ENCODE measurements at regions not wholly inside any gene's neighbourhood (a gene's known extent, or its start where the extent isn't known, plus 50 kb on each side); places are given as distances from the start of the nearest gene placed in this dataset.

GRCh38 chr1:213331631-213332175, 280.7 kb downstream of the RPS6KC1 start:
- CTCF ChIA-PET = no interaction called here
- TF ChIP-seq HDGF (IDR thresholded peaks at IDR 0.05; ENCODE audit: borderline replicate concordance) = no peak
- DNase-seq (ENCODE audit: extremely low spot score) = no peak
- POLR2A ChIA-PET = no interaction called here

- POLR2A ChIA-PET = no interaction called here
- no peak for TF ChIP-seq TARDBP (IDR thresholded peaks at IDR 0.05)
- TF ChIP-seq ZNF384 (IDR thresholded peaks at IDR 0.05) = no peak
- TF ChIP-seq NFRKB (IDR thresholded peaks at IDR 0.05) = no peak
- TF ChIP-seq LEF1 (IDR thresholded peaks at IDR 0.05; ENCODE audit: borderline replicate concordance) = no peak
- no peak for TF ChIP-seq ARNT (IDR thresholded peaks at IDR 0.05)
- TF ChIP-seq SP1 (IDR thresholded peaks at IDR 0.05) = no peak
- TF ChIP-seq BHLHE40 (IDR thresholded peaks at IDR 0.05; ENCODE audit: borderline replicate concordance) = no peak
- no peak for TF ChIP-seq CTBP1 (IDR thresholded peaks at IDR 0.05; ENCODE audit: borderline replicate concordance)
- no peak for TF ChIP-seq FOXA1 (IDR thresholded peaks at IDR 0.05)
- no peak for TF ChIP-seq SUZ12 (IDR thresholded peaks at IDR 0.05)
- TF ChIP-seq L3MBTL2 (conservative IDR thresholded peaks at IDR 0.05) = no peak
- TF ChIP-seq HDGF (IDR thresholded peaks at IDR 0.05; ENCODE audit: borderline replicate concordance) = no peak
- TF ChIP-seq FOXK2 (IDR thresholded peaks at IDR 0.05) = no peak
- no peak for TF ChIP-seq PKNOX1 (IDR thresholded peaks at IDR 0.05)
- no peak for TF ChIP-seq ELF4 (IDR thresholded peaks at IDR 0.05)
- no peak for TF ChIP-seq FOXM1 (IDR thresholded peaks at IDR 0.05; ENCODE audit: borderline replicate concordance)
- CTCF ChIA-PET = no interaction called here
Observed at GRCh38 chr1:213332491-213332890, 281.4 kb downstream of the RPS6KC1 start.

GRCh38 chr1:213333121-213333520, 282.1 kb downstream of the RPS6KC1 start:
- TF ChIP-seq LEF1 (IDR thresholded peaks at IDR 0.05; ENCODE audit: borderline replicate concordance) (no peak), ZNF384 (IDR thresholded peaks at IDR 0.05) (no peak), SP1 (IDR thresholded peaks at IDR 0.05) (no peak), TARDBP (IDR thresholded peaks at IDR 0.05) (no peak), ELF4 (IDR thresholded peaks at IDR 0.05) (no peak), L3MBTL2 (conservative IDR thresholded peaks at IDR 0.05) (no peak), FOXK2 (IDR thresholded peaks at IDR 0.05) (no peak), SUZ12 (IDR thresholded peaks at IDR 0.05) (no peak), HDGF (IDR thresholded peaks at IDR 0.05; ENCODE audit: borderline replicate concordance) (no peak), BHLHE40 (IDR thresholded peaks at IDR 0.05; ENCODE audit: borderline replicate concordance) (no peak), CTBP1 (IDR thresholded peaks at IDR 0.05; ENCODE audit: borderline replicate concordance) (no peak), NFRKB (IDR thresholded peaks at IDR 0.05) (no peak), ARNT (IDR thresholded peaks at IDR 0.05) (no peak), FOXA1 (IDR thresholded peaks at IDR 0.05) (no peak), FOXM1 (IDR thresholded peaks at IDR 0.05; ENCODE audit: borderline replicate concordance) (no peak), PKNOX1 (IDR thresholded peaks at IDR 0.05) (no peak)
- ChIA-PET CTCF (no interaction called here), POLR2A (no interaction called here)
- DNase-seq (ENCODE audit: extremely low spot score) = no peak

More at GRCh38 chr1:213332491-213332890, 281.4 kb downstream of the RPS6KC1 start:
- DNase-seq (ENCODE audit: extremely low spot score) = no peak

DNA sequence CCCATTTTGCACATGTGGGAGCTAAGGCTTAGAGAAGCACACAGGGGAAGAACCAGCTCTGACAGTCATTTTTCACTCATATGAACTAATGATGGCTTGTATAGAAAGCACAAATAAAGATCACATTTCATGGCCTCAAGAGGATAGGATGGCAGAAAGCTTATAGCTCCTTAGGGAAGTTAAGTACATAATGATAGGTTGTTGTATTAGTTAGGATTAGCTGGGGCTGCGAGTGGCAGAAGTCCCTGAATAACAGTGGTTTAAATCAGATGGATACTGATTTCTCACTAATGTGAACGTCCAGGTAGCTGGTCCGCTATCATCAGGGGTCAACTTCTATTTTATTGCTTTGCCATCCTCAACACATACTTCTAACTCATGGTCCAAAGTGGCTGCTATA, 284.0 kb downstream of the RPS6KC1 start:
- DNase-seq (ENCODE audit: extremely low spot score) = no peak
- ChIA-PET POLR2A (no interaction called here), CTCF (no interaction called here)
- TF ChIP-seq ELF4 (IDR thresholded peaks at IDR 0.05) (no peak), FOXM1 (IDR thresholded peaks at IDR 0.05; ENCODE audit: borderline replicate concordance) (no peak), FOXA1 (IDR thresholded peaks at IDR 0.05) (no peak)

GRCh38 chr1:213337025-213337678, 286.1 kb downstream of the RPS6KC1 start:
- DNase-seq (ENCODE audit: extremely low spot score) = no peak
- CTCF ChIA-PET = interaction anchor here (0.6 kb wide), 1 partner anchor 1763 kb away, joined by 3 read pairs; no protein-coding TSS in a partner anchor
- TF ChIP-seq FOXM1 (IDR thresholded peaks at IDR 0.05; ENCODE audit: borderline replicate concordance) (no peak), LEF1 (IDR thresholded peaks at IDR 0.05; ENCODE audit: borderline replicate concordance) (no peak), FOXA1 (IDR thresholded peaks at IDR 0.05) (no peak), SP1 (IDR thresholded peaks at IDR 0.05) (no peak), NFRKB (IDR thresholded peaks at IDR 0.05) (no peak)
- POLR2A ChIA-PET = no interaction called here

DNA sequence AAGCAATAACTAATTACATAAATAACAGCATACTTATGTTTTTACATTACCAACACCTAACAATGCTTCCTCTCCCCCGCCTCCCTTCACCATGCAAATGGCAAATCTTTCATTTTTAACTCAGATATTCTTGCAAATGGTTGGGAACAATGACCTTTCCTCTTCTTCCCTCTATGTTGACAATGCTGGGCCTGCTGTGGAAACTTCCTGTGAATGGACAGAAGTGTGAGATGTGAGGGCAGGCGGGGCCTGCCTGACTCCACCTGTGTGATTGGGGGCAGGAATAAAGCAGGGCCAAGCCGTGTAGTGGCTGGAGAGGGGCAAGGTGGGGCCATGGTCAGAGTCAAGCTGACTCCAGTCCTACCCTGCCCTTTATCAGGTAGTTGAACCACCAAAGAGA, 289.6 kb downstream of the RPS6KC1 start:
- DNase-seq (ENCODE audit: extremely low spot score) = no peak
- TF ChIP-seq FOXK2 (IDR thresholded peaks at IDR 0.05) (no peak), HDGF (IDR thresholded peaks at IDR 0.05; ENCODE audit: borderline replicate concordance) (no peak), SP1 (IDR thresholded peaks at IDR 0.05) (no peak), ELF4 (IDR thresholded peaks at IDR 0.05) (no peak), ARNT (IDR thresholded peaks at IDR 0.05) (no peak), SUZ12 (IDR thresholded peaks at IDR 0.05) (no peak), ZNF384 (IDR thresholded peaks at IDR 0.05) (no peak), TARDBP (IDR thresholded peaks at IDR 0.05) (no peak), LEF1 (IDR thresholded peaks at IDR 0.05; ENCODE audit: borderline replicate concordance) (no peak), PKNOX1 (IDR thresholded peaks at IDR 0.05) (no peak), FOXM1 (IDR thresholded peaks at IDR 0.05; ENCODE audit: borderline replicate concordance) (no peak), BHLHE40 (IDR thresholded peaks at IDR 0.05; ENCODE audit: borderline replicate concordance) (no peak), CTBP1 (IDR thresholded peaks at IDR 0.05; ENCODE audit: borderline replicate concordance) (no peak), FOXA1 (IDR thresholded peaks at IDR 0.05) (no peak), NFRKB (IDR thresholded peaks at IDR 0.05) (no peak), L3MBTL2 (conservative IDR thresholded peaks at IDR 0.05) (no peak)
- ChIA-PET POLR2A (no interaction called here), CTCF (no interaction called here)
